ENCODE measurements at regions not wholly inside any gene's neighbourhood (a gene's known extent, or its start where the extent isn't known, plus 50 kb on each side); places are given as distances from the start of the nearest gene placed in this dataset.

DNA sequence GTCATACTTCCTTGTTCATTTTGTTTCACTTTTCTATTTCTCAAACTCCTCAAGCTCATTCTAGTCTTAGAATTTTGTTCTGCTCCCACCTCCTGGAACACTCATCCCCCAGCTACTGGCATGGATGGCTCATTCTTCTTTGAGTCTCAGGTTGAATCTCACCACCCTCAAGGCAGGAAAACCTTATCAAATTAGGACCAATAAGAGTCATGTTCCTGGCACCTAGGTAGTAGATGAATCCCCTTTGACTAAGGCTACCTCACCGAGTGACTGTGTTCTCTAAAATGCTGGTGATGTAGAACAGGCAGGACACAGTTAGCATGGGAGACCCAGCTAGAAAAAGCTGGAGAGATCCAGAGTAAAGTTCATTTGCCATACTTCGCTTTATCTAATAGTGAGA lies 1050.8 kb upstream of the EEF2KMT start:
- intact Hi-C loops (cut with DNase I), result no loop called here
- no peaks in the 10 kb centered on the region for H3K4me1 ChIP-seq
- DNase-seq (ENCODE audit: extremely low spot score in 2 of 2), result no peak
- H3K27me3 ChIP-seq, result no peaks in the 10 kb centered on the region
- TF ChIP-seq, protein P1, sequence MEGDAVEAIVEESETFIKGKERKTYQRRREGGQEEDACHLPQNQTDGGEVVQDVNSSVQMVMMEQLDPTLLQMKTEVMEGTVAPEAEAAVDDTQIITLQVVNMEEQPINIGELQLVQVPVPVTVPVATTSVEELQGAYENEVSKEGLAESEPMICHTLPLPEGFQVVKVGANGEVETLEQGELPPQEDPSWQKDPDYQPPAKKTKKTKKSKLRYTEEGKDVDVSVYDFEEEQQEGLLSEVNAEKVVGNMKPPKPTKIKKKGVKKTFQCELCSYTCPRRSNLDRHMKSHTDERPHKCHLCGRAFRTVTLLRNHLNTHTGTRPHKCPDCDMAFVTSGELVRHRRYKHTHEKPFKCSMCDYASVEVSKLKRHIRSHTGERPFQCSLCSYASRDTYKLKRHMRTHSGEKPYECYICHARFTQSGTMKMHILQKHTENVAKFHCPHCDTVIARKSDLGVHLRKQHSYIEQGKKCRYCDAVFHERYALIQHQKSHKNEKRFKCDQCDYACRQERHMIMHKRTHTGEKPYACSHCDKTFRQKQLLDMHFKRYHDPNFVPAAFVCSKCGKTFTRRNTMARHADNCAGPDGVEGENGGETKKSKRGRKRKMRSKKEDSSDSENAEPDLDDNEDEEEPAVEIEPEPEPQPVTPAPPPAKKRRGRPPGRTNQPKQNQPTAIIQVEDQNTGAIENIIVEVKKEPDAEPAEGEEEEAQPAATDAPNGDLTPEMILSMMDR (IDR thresholded peaks at IDR 0.05), result no peak
- TF ChIP-seq POLR2A (IDR thresholded peaks at IDR 0.05) (no peak), POLR2AphosphoS5 (IDR thresholded peaks at IDR 0.05; ENCODE audit: insufficient read depth in 1 of 2, low read depth in 1 of 2) (no peak)
- H3K4me3 ChIP-seq, result no peak overlapping the region
- no peaks in the 10 kb centered on the region for H3K9me3 ChIP-seq
- H3K36me3 ChIP-seq, result no peaks in the 10 kb centered on the region
- H3K27ac ChIP-seq, result no peak overlapping the region

DNA sequence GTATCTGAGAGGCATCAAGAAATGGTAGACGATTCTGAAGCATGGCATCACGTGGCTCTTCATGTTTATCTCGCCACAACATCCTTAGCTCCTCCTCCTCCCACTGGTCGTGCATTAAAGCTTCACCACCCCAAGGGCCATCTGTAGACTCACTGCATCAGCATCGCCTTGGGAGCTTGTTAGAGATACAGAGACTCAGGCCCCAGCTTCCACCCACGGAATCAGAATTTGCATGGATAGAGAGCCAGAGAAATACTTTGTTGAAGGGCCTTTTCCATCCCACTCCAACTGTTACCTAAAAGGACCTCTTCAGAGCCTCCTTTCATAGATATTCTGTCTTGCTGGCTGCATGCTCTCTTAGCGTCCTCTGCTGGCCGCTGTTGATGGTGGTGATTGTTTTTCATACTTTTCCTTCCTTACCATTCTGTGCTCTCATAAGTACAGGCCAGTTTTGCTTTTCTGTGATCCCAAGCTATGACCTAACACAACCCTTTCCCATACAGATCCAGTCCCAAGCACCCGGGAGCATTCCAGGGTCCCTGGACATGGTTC lies 1049.4 kb upstream of the EEF2KMT start:
- Histone ChIP-seq H3K27ac (no peak overlapping the region), H3K9me3 (no peaks in the 10 kb centered on the region), H3K36me3 (no peaks in the 10 kb centered on the region), H3K4me3 (no peak overlapping the region), H3K27me3 (no peaks in the 10 kb centered on the region), H3K4me1 (no peaks in the 10 kb centered on the region)
- peak in 1 of 2 donors; percentile 40 for DNase-seq (ENCODE audit: extremely low spot score in 2 of 2)
- no peak for TF ChIP-seq POLR2A (IDR thresholded peaks at IDR 0.05)
- TF ChIP-seq POLR2AphosphoS5 (IDR thresholded peaks at IDR 0.05; ENCODE audit: insufficient read depth in 1 of 2, low read depth in 1 of 2), result no peak
- TF ChIP-seq, protein P1 (IDR thresholded peaks at IDR 0.05), result no peak
- intact Hi-C loops (cut with DNase I), result no loop called here

GRCh38 chr16:6146356-6146755 lies 1048.8 kb upstream of the EEF2KMT start:
- H3K36me3 ChIP-seq, result no peaks in the 10 kb centered on the region
- DNase-seq (ENCODE audit: extremely low spot score in 2 of 2), result no peak
- no peaks in the 10 kb centered on the region for H3K9me3 ChIP-seq
- H3K4me1 ChIP-seq, result no peaks in the 10 kb centered on the region
- TF ChIP-seq POLR2A (IDR thresholded peaks at IDR 0.05), result no peak
- TF ChIP-seq, protein P1 (IDR thresholded peaks at IDR 0.05), result no peak
- TF ChIP-seq POLR2AphosphoS5 (IDR thresholded peaks at IDR 0.05; ENCODE audit: insufficient read depth in 1 of 2, low read depth in 1 of 2), result no peak
- no peak overlapping the region for H3K4me3 ChIP-seq
- H3K27me3 ChIP-seq, result no peaks in the 10 kb centered on the region
- intact Hi-C loops (cut with DNase I), result no loop called here
- no peak overlapping the region for H3K27ac ChIP-seq

DNA sequence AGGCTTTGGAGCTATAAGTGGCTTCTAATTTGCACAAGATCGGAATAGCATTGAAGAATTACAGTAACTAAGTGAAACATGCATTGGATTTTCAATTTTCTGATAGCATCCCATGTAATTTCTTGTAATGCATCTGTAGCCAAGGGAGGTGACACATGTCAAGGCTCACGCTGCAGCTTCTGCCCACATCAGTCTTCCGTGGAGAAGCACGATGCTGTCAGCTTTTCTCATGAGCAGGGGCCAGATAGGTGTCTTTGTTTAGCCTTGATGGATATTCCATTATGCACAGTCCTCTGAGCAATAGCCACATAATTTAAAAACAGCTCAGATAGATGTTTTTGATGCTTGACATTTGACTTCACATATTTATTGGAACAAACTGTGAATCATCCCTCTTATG lies 1046.9 kb upstream of the EEF2KMT start:
- no peaks in the 10 kb centered on the region for H3K27me3 ChIP-seq
- H3K4me1 ChIP-seq, result no peaks in the 10 kb centered on the region
- TF ChIP-seq POLR2AphosphoS5 (IDR thresholded peaks at IDR 0.05; ENCODE audit: insufficient read depth in 1 of 2, low read depth in 1 of 2) (no peak), POLR2A (IDR thresholded peaks at IDR 0.05) (no peak)
- TF ChIP-seq, protein P1 (IDR thresholded peaks at IDR 0.05), result no peak
- H3K9me3 ChIP-seq, result no peaks in the 10 kb centered on the region
- H3K27ac ChIP-seq, result no peak overlapping the region
- DNase-seq (ENCODE audit: extremely low spot score in 2 of 2), result no peak
- H3K36me3 ChIP-seq, result no peaks in the 10 kb centered on the region
- intact Hi-C loops (cut with DNase I), result no loop called here
- no peak overlapping the region for H3K4me3 ChIP-seq

DNA sequence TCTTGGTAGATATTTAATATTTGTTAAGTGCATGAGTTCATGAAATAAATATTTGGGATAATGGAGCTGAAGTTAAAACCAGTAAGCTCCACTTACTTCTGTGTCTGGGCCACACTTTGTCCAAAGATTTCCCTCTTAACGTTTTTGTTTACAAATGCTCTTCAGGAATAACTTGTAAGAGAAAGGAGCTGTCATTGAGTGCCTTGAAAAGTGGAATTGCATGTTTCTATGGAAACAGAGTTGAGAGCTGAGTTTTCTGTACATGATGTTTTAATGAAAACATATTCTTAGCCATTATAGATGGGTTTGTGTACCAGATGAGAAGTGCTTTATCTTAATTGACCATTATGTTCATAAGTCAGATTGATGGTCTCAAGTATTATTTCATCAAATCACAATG lies 1045.4 kb upstream of the EEF2KMT start:
- Histone ChIP-seq H3K27me3 (no peaks in the 10 kb centered on the region), H3K27ac (no peak overlapping the region), H3K4me1 (no peaks in the 10 kb centered on the region), H3K9me3 (no peaks in the 10 kb centered on the region), H3K36me3 (no peaks in the 10 kb centered on the region), H3K4me3 (no peak overlapping the region)
- TF ChIP-seq, protein P1 (IDR thresholded peaks at IDR 0.05), result no peak
- TF ChIP-seq POLR2A (IDR thresholded peaks at IDR 0.05), result no peak
- no peak for TF ChIP-seq POLR2AphosphoS5 (IDR thresholded peaks at IDR 0.05; ENCODE audit: insufficient read depth in 1 of 2, low read depth in 1 of 2)
- no peak for DNase-seq (ENCODE audit: extremely low spot score in 2 of 2)
- intact Hi-C loops (cut with DNase I), result no loop called here

Data from vagina (tissue), 2 donors.